HG03159 (cell line): ENCODE measurements at regions not wholly inside any gene's neighbourhood (a gene's known extent, or its start where the extent isn't known, plus 50 kb on each side); places are given as distances from the start of the nearest gene placed in this dataset.

Experiments
- ATAC-seq: cut with Tn5 transposase; IDR thresholded peaks from one replicate; pipeline ENCODE4 v1.9.1; 2021; ENCODE audit warnings: mild to moderate bottlenecking, moderate library complexity; ENCODE audit not compliant: unreplicated experiment

DNA sequence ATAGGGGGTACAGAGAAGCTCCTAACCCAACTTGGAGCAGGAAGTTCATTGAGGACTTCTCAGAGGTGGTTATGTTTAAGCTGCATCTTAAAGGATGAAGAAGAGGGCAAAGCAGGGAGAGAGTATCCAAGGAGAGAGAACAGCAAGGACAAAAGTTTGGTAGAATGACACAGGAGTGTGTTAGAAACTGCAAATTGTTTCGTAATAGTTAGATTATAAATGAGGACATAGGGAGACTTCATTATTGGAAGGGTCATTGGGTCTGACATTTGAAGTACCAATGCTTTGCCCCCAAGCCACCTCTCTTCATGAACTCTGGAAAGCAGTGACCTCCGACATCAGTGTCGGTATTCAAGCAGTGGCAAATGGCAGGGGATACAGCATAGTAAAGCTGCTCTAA, 209.6 kb upstream of the JUN start:
- no peak for ATAC-seq

DNA sequence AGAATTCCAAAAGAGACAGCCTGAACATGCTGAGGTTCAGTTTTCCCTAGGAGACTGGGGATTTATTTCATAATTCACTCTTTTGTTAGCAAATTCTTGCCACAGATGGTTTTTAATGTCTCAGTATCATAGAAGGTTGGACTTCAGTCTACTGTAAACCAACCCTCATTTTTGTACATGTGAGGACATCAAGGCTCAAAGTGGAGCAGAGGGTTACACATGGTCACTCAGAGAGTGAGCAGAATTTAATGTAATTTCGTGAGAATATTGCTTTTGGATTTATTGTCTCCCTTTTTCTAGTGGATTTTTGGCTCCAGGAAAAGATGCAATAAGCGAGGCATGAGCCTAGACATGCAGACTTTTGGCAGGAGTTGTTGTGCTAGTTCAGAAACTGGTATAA, 210.8 kb upstream of the JUN start:
- no peak for ATAC-seq

DNA sequence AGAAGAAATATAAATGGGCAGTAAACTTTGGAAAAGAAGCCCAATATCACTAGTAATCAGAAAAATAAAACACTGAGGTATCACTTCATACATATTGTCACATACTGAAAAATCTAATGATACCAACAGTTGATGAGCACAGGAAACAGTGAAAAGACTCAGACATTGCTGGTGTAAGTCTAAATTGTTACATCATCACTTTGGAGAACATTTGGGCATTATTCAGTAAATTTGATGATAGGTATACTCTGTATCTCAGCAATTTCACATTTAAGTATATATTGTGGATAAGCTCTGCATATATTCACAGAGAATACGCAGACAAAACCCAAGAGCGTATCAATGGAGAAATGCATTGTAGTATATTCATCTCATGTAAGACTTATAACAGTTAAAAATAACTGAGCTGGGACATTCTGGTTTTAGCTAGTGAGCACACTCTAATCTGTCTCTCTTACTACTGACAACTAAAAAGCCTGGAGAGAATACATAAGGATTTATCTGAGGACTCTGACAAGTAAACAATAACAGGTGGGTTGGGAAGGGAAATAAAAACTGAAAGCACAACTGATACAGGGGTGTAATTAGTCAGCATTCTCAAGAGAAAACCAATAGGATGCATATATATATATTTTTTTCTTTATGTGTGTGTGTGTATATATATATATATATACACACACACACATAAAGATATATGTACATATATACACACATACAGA, 212.7 kb upstream of the JUN start:
- ATAC-seq, result peak; percentile 78

DNA sequence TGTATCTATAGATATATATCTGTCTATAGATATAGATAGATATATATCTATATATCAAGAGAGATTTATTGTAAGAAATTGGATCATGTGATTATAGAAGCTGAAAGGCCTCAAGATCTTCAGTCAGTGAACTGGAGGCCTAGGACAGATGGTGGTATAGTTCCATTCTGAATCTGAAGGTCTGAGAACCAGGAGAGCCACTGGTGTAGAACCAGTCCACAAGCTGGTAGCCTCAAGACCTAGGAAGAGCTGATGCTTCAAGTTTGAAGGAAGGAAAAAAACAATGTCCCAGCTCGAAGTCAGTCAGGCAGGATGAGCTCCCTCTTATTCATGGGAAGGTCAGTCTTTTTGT, 213.2 kb upstream of the JUN start:
- ATAC-seq, result peak; percentile 68

DNA sequence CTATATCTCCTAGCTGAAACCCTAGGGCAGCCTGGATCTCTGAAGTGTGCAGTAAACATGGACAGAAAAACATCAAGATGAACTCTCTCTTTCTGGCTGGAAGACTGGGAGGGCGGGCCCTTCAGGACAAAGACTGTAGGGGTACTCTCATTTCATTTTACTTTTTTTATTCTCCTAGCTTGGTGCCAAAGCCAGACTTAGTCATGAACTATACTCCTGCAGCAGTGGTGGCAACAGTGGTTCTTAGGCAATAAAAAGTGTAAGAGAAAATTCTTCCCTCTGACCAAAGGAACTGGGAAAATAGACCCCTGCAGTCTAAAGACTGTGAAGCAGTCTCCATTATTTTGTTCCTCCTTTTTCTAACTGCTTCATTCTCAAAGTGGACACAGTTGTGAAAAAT, 213.8 kb upstream of the JUN start:
- no peak for ATAC-seq

DNA sequence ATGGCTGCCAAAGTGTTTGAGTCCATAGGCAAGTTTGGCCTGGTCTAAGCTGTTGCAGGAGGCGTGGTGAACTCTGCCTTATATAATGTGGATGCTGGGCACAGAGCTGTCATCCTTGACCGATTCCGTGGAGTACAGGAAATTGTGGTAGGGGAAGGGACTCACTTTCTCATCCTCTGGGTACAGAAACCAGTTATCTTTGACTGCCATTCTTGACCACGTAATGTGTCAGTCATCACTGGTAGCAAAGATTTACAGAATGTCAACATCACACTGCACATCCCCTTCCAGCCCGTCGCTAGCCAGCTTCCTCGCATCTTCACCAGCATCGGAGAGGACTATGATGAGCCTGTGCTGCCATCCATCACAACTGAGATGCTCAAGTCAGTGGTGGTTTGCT, 215.8 kb upstream of the JUN start:
- no peak for ATAC-seq

DNA sequence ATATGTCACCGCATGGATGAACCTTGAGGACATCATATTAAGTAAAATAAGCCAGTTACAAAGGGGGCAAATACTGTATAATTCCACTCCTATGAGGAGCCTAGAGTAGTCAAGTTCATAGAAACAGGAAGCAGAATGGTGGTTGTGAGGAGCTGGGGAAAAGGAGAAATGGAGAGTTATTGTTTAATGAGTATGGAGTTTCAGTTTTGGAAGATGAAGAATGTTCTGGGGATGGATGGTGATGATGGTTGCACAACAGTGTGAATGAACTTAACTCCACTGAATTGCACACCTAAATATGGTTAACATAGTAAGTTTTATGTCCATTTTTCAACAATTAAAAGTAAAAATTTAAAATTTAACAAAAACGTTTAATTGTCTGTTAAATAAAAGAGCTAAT, 220.9 kb upstream of the JUN start:
- ATAC-seq, result no peak

DNA sequence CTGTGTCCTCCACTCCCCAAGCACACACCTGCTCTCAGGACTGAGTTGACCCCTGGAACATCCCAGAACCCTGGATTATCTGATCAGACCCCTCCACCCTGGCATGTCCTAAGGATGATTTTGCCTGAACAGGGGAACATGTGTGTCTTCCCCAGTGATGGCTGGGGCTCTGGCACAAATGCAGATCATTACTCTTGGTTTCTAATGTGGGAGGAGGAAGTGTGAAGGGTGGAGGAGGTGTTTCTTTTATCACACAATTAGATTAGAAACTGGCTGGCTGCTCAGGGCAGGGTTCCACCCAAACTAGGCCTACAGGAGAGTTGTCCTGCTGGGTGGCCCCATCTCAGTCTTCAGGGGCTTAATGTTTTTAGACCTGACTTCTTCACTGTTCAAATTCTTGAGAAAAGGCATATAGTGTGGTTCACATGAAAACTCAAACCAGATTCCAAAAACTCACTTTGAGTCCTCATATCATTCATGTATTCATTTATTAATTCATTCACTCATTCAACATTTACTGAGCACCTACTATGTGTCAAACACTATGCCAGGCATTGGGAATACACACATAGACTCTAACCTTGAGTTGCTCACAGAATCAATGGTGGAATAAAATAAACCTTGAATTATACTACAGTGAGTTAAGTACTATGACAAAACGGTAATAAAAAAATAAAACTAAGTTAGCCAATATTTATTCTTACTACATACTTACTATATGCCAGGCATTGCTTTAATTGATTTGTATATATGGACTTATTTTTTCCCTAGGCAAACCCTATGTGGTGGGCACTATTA, 221.8 kb upstream of the JUN start:
- ATAC-seq, result no peak

DNA sequence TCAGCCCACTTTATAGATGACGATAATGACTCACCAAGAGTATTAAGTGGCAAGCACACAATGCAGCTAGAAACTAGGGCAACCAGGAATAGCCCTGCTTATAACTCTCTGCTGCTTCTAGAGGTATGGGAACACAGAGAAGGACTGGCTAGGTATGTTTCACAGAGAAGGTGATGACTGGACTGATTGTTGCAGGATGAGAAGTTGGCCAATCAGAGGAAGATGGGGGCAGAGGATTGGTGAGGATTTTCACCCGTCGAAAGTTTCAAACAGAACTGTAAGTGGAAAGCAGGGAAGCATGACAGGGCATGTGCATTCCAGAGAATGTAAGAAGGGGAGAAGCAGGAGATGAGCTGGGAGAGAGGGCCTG, 222.4 kb upstream of the JUN start:
- ATAC-seq, result no peak

DNA sequence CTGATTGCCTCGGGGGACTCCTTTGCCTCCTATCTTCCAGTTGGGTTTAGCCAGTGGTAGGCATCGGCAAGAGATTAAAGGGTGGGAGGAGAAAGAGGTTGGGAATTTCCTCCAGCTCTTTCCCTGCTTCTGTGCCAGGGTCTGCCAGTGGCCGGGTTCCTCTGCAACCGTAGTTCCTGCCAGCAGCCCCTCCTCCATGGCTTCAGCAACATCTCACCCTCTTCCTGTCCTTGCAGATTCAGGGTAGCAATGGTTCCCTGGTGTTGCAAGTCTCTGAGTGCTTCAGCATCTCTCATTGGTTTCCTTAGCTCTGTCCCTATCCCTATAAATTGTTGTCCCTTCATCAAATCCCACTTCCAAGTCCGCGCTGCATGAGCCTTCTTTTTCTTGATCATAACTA, 223.1 kb upstream of the JUN start:
- ATAC-seq, result no peak

DNA sequence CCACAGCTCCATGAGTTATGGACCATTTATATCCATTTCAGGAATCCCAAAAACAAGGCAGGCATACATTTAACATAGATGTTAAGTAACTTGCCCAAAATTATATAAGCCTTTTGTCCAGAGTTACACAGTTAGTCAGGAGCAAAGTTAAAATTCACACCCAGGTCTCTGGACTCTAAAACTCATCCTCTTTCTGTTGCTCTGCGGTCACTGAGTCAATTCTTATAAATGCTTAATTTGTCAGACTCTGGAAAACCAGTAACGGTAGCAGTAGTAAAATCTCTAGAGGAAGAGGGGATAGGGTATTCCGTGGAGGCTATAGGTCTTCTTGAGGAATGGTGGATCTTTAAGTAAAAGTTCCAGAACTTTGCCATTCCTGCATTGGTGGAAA, 223.6 kb upstream of the JUN start:
- no peak for ATAC-seq

DNA sequence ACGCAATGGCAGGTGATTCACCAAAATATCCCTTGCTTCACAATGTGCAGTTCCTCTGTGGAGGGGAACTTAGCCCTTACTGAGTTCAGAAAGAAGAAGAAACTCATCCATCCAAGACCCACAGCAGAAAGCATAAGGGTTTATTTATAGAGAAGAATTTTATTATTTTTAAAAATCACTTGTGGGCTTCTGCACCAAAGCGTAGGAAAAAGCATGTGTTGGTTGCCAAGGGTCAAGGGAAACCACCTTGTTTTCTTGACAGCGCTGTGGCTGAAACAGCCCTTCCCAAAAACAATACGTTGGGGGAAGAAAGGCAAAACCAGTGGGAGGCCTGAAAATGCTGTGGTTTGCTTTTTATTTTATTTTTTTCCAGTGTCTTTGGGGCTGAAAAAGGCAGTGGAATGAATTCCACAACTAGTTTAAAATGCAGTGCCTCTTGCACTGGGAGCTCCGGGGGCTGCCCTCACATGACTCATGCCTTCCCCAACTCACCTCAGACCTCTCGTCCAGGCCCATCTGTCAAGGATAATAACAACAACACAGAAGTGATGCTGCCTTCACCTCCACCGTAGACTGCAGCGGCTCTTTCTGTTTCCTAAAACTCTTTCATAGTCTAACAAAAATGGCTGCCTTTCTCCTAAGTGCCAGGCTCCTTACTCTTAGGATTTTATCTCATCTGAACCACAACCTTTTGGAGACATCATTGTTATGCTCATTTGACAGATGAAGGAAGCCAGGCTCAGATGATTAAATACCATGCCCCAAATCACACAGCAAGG, 224.2 kb upstream of the JUN start:
- ATAC-seq, result peak; percentile 40

DNA sequence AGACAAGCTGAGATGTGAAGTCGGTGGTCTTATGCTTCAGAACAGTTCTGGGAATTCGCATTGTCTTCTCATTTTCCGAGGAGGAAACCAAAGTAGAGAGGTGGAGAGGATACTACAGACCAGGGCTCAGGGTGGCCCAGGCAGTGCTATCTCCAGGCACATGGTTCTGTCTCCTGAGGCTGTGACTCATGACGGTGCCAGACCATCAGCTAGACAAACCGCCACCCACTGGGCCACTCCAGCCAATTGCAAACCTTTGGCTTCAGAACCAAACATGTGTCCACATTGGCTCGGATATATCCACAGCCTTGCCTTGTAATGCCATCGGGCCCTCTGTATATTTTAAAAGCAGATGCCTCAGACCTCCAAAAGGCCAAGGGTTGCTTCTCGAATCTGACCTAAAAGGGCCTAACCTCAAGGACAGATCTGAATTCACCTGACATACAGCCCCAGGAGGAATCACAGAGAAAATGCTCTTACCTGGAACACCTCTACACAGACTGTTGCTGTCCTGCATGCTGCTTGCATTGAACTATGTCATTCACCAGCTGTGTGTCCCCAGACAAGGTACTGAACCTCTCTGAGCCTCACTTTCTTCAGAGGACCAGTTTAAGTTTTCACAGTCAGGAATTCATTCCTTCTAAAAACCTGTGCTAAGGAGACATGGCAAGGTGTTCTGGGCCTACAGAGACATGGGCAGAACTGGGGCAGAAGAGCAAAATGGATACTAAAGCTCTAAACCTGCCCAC, 224.9 kb upstream of the JUN start:
- ATAC-seq, result no peak

DNA sequence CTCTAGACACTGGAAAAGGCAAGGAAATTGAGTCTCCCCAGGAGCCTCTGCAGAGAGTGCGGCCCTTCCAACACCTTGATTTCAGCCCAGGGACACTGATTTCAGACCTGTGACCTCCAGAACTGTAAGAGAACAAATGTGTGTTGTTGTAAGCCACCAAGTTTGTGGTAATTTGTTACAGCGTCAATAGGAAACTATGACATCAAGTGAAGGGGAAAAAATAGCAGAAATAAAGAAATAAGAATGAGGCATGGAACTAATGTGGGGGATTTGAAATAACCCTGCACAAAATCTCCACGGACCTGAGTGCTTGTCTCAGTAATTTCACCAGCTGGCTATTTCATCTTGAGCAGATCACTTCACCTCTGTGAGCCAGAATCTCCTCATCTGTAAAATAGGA, 227.8 kb upstream of the JUN start:
- ATAC-seq, result no peak

DNA sequence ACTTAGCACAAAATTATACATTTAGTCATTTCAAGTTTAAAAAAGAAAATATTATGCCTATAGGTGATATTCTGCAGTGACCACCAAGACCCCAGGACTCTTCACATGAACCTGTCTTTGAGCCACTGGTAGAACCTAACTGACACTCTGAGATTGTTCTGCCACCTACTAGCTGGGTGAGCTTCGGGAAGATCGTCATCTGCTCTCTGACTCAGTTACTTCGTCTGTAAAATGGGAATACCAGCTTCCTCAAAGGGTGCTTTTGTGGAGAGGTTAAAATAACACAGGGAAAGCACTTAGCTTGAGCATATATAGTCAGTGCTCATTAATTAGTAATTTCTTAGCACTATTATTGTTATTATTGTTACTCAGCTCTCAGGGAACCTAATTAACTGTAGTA, 228.5 kb upstream of the JUN start:
- no peak for ATAC-seq

DNA sequence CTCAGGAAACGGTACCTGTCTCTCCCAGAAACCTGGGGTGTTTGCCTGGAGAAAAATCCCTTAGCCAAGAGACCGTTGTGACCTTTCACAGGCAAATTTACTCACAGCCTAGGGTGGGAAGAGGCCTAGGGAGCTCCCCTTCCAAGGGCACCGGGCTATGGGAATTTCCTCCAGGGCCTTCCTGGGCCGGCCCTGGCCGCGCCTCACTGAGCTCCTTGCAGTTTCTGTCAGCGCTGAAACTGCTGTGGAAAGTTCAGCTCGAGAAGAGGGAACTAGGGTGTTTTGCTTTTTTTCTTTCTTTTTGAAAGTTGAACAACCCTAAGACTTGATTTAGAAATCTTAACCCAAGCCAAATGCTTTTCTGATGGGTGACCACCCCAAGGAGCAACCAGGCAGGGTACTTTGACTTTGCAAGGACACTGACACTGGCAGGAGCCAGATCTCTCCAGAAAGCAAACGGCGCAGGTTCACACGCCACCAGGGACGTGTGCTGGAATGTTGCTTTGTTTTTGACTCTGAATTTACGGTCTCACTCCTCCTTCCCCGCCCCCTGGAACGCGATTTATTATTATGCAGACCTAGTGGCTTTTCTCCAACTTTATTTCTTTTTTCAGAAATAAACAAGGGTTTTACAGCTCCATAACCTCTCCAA, 229.6 kb upstream of the JUN start:
- ATAC-seq, result no peak

DNA sequence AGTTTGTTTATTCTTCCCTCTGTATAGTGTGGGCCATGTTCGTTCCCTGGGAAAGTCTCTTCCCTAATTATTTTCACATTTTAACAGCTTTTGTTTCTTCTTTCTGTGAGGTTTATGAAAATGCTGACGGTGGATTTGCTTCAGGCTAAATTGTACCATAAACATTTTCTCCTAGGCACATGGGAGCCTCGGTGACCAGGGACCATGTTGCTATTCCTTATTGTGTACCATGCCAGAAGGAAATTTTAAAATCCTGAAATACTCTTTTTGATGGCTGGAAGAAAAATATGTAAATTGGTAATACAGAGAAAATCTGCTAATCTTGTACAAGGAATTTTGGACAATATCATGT, 230.1 kb upstream of the JUN start:
- no peak for ATAC-seq

DNA sequence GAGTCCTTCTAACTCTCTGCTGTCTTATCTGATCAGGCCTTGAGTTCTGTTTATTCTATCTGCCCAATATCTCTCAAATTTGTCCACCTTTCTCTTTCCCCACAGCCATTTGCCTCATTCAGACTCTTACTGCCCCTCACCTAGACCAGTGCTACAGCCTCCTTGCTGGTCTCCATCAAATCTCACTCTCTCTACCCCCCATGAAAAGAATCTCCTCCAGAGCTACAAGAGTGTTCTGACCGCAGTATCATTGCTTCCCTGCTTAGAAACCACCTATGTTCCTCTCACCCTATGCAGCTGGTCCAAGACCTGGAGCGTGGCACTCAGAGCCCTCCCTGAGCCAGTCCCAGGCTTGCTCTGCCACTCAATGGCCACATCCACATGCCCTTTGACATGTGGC, 231.0 kb upstream of the JUN start:
- no peak for ATAC-seq

DNA sequence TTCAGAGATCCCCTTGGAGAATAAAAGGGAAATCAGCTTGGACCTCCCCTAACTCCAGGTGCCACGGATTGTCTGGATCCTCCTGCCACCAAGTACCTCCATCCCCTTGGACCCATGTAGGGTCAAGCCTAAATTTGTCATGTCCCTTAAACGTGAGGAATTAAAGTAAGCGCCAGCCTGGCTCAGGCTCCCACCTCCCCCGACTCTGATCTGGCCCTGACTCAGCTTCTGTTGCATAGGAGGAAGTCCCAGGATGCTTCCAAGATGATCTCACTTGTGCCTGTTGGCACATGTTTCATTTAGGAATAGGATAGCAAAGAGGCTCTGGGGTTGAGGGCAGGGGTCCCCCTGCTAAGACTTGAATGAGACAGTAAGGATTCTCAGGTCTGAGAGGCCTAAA, 231.9 kb upstream of the JUN start:
- no peak for ATAC-seq

DNA sequence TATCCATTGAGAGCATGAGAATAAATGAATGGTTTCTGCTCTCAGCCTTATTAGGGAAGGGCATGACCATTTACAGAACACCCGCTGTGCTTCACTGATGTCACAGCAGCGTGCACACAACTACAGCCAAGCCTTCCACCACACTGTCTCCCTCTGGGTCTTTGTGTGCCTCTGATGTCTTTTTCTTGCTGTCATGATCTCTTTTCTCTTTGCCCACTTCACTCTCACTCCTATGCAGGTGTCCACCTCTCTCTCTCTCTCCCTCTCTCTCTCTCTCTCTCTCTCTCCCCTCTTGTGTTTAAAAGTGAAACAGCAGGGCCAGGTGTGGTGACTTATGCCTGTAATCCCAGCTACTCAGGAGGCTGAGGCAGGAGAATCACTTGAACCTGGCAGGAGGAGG, 232.5 kb upstream of the JUN start:
- ATAC-seq, result no peak
